ENCODE measurements at regions not wholly inside any gene's neighbourhood (a gene's known extent, or its start where the extent isn't known, plus 50 kb on each side); places are given as distances from the start of the nearest gene placed in this dataset.

DNA sequence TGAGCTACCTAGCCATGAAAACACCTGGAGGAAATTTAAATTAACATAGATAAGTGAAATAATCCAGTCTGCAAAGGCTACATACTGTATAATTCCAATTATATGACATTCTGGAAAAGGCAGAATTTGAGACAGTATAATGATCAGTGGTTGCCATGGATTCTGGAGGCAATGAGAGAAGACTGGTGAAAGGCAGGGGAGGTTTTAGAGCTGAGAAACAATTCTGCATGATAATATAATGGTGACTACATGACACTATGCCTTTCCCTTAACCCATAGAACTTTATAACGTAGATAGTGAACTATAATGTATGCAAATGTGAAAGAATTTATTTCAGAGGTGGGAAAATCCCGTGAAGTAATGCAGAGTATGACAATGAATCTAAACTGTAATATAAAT, 749.3 kb downstream of the TRIB2 start:
- BruUV-seq (replicated peaks), result no TSS peak
- no peaks in the 10 kb centered on the region for H3K36me3 ChIP-seq (ENCODE audit: control insufficient read depth in 2 of 2, insufficient read depth in 2 of 2, low read length in 1 of 2)
- DNase-seq (ENCODE audit: low read depth, low spot score) (no peak), FAIRE-seq (no peak), ATAC-seq (no peak)
- ChIA-PET CTCF (interaction anchor here (1.2 to 1.4 kb wide), 2 partner anchors 9 to 12 kb away, joined by 3 to 5 read pairs; no protein-coding TSS in a partner anchor), RAD21 (ENCODE audit: unreplicated experiment) (interaction anchor here (1.0 kb wide), 2 partner anchors 14 to 273 kb away, joined by 3 to 4 read pairs; no protein-coding TSS in a partner anchor), POLR2A (no interaction called here), SMC1A (ENCODE audit: uncharacterized antibody, unreplicated experiment) (interaction anchor here (0.7 to 1.2 kb wide), 3 partner anchors 9 to 53 kb away, joined by 3 to 5 read pairs (median 4); no protein-coding TSS in a partner anchor)
- no peak for TF ChIP-seq ZNF384 (IDR thresholded peaks at IDR 0.05; ENCODE audit: borderline replicate concordance, low read depth, low read length)
- no peak for TF ChIP-seq NR2F1 (conservative IDR thresholded peaks at IDR 0.05)
- TF ChIP-seq TCF7 (IDR thresholded peaks at IDR 0.05; ENCODE audit: borderline replicate concordance), result no peak
- no peak for TF ChIP-seq ZZZ3 (IDR thresholded peaks at IDR 0.05; ENCODE audit: control insufficient read depth, insufficient read length, low read depth)
- no peak for TF ChIP-seq TCF12 (IDR thresholded peaks at IDR 0.05; ENCODE audit: low read depth, low read length)
- TF ChIP-seq KAT2A (conservative IDR thresholded peaks at IDR 0.05; ENCODE audit: control insufficient read depth, low read depth, low read length), result no peak
- TF ChIP-seq IKZF2 (IDR thresholded peaks at IDR 0.05), result no peak
- no peak for TF ChIP-seq ATF7 (IDR thresholded peaks at IDR 0.05; ENCODE audit: low read depth)
- no peak for TF ChIP-seq CHD4 (IDR thresholded peaks at IDR 0.05)
- no peak for TF ChIP-seq RELA (IDR thresholded peaks at IDR 0.05; ENCODE audit: borderline replicate concordance, partially characterized antibody)
- no peak overlapping the region for H3K9ac ChIP-seq (ENCODE audit: control insufficient read depth, insufficient read depth, low read length)
- in situ Hi-C loops (cut with MboI), result no loop called here
- no peak overlapping the region for H3K27ac ChIP-seq (ENCODE audit: control insufficient read depth, insufficient read depth)
- no peaks in the 10 kb centered on the region for H3K27me3 ChIP-seq (replicated peaks in 1 of 2; ENCODE audit: control insufficient read depth in 2 of 2, insufficient read depth in 2 of 2, low read length in 1 of 2)
- intact Hi-C loops (cut with micrococcal nuclease; ENCODE audit: unreplicated experiment), result no loop called here
- H4K20me1 ChIP-seq (ENCODE audit: control insufficient read depth, insufficient read depth), result no peaks in the 10 kb centered on the region
- no peak overlapping the region for H3K4me2 ChIP-seq (ENCODE audit: control insufficient read depth, insufficient read depth)
- no peaks in the 10 kb centered on the region for H3K4me1 ChIP-seq (ENCODE audit: control insufficient read depth, insufficient read depth, low read length)
- no peaks in the 10 kb centered on the region for H3K79me2 ChIP-seq (ENCODE audit: control insufficient read depth, insufficient read depth, low read length)
- 0% methylated on average over 2 of the region's 2 CpGs for WGBS (ENCODE audit: insufficient coverage, insufficient replicate concordance, low lambda C conversion rate, missing lambda C conversion rate)
- H3K4me3 ChIP-seq, result no peak overlapping the region
- no peaks in the 10 kb centered on the region for H3K9me3 ChIP-seq (replicated peaks; ENCODE audit: control insufficient read depth, insufficient read depth, low read length)
- no peak overlapping the region for H2AFZ ChIP-seq (ENCODE audit: control insufficient read depth, low read depth, low read length)
